CD4-positive, alpha-beta T cell treated with Interleukin-12 subunit alpha and Interleukin-12 subunit beta, for 1 hour (primary cell): ENCODE measurements at regions not wholly inside any gene's neighbourhood (a gene's known extent, or its start where the extent isn't known, plus 50 kb on each side); places are given as distances from the start of the nearest gene placed in this dataset.
"Not testable (repeated sequence)": the region's sequence is repeated elsewhere in the genome, so short reads cannot be mapped to it uniquely, and the experiment has no call there.

Source experiments
- DNase-seq: peaks from one replicate; pipeline ENCODE4 v3.0.0-alpha.2; 2020

- DNase-seq: no peak
Observed at GRCh38 chr14:95597784-95598211, 62.9 kb downstream of the GLRX5 start.

- no peak for DNase-seq
Observed at GRCh38 chr14:95601650-95602049, 66.8 kb downstream of the GLRX5 start.

DNA sequence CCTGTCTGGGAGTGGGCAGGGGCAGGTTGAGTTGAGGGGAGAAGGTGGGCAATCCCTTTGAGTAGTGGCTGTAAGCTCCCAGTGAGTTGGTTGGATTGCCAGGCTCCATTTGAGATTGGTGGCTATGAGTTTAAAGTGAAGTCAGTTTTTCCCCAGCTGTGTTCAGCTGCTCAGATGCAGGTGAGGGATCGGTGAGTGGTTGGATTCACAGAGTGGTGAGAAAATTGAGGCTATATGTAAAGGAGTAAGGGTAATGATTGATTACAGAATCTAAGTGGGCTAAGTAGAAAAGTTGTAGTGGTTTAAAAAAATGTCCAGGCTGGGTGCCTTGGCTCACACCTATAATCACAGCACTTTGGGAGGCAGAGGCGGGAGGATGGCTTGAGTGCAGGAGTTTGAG is 68.6 kb downstream of the GLRX5 start:
- DNase-seq: no peak

DNA sequence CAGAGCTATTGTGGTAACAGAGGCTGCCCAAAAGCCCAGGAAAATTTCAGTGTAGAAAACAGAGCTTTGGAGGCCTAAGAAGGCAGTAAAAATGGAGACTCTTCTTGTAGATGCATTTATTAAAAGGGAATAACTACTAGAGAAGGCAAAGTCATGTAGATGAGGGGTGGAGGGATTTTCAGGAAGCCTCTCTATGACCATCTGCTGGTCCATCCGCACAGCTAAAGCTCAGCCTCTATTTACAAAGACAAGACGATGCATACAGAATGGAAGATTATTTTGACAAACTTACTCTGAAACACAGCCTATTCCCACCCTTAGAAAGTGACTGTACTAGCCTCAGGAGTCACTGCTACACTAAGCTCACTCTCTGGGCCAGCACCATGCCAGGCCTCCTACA is 71.4 kb downstream of the GLRX5 start:
- DNase-seq: no peak

- no peak for DNase-seq
Observed at GRCh38 chr14:95608637-95609235, 73.9 kb downstream of the GLRX5 start.

- no peak for DNase-seq
Observed at GRCh38 chr14:95609398-95609990, 74.6 kb downstream of the GLRX5 start.

GRCh38 chr14:95611293-95611880 is 74.8 kb upstream of the TCL1B start:
- DNase-seq: no peak

GRCh38 chr14:95614349-95614748 is 71.9 kb upstream of the TCL1B start:
- DNase-seq: no peak

DNA sequence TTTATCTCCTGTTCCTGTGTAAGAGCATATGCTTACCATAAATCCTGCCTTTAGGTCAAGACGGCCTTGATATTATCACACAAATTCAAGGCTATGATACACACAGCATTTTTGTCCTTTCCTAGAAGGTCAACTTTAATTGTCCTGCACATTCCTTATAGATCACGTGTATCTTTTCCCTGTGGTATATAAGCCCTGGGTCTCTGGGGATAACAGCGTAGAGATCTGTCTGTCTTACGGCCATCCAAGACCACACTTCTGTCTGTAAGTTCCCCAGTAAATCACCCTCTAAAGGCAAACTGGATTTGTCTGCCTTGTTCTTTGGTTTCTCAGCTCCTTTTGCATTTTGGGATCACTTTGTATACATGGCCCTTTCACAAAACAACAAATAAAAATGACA is 69.5 kb upstream of the TCL1B start:
- no peak for DNase-seq

DNA sequence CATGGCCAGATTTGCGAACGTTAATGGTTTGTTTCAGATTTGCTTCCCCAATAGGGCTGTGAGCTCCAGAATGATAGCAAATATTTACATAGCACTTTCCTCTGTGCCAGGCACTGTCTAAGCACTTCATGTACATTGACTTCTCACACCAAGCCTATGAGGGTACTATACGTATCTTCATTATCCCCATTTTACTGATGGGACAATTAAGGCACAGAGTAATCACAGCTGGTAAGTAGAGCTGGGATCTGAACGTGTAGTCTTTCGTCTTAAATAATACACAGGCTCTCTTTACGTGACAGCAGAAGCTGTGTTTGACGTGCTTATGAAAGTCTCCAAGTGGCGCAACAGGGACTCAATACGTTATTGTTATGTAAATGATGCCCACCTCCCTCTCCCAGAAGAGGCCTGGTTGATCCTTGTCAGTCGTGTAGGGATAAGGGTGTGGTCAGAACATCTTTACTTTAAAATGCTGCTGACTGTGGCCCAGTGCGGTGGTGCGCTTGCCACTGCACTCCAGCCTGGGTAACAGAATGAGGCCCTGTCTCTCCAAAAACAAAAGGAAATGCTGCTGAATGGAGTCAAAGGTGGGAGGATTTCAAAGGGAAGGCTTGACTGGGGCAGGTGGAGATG is 66.3 kb upstream of the TCL1B start:
- DNase-seq: no peak

DNA sequence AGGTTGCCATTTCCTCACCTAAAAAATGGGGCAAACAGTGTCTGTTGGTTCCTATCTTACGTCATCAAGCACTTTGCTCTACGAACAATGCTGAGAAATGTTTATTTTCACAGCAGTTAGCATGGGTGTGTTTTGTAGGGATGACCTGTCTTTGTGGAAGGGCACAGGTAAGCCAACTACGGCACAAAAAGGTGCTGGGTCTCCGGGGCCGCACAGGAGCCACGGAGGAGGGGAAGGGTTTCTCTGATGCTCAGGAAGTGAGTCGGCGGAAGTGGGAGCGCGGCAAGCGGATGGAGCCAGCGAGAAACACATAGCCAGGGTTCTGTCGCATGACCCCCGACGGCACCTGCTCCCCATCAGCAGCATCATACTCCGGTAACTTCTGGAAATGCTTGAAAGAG is 65.6 kb upstream of the TCL1B start:
- DNase-seq: peak; percentile 11

DNA sequence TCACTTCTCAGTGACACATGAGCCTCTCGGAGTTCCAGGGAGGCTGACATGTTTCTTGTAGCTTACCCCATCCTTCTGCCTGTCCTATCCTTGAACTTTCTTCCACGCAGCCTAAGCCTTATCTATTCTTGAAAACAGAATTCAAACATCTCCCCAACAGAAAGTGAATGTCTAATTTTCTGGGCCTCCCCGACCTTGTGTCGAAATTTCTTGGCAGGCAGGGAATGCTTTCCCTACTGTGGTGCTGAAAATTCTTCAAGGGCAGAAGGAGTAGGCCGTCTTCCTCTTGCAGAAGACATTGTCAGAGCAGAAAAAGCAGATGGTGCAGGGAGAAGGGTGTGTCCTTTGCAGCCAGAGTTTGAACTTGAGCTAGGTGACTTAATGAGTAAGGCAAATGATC is 63.0 kb upstream of the TCL1B start:
- no peak for DNase-seq

DNA sequence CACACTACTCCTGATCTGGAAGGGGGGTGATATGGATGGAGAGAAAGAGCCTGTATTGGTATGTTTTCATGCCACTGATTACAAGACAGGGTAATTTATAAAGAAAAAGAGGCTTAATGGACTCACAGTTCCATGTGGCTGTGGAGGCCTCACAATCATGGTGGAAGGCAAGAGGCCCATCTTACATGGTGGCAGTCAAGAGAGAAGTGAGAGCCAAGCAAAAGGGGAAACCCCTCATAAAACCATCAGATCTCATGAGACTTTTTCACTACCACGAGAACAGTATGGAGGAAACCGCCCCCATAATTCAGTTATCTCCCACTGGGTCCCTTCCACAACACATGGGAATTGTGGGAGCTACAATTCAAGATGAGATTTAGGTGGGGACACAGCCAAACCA is 60.5 kb upstream of the TCL1B start:
- not testable (repeated sequence) for DNase-seq

GRCh38 chr14:95635051-95635450 is 51.2 kb upstream of the TCL1B start:
- no peak for DNase-seq
